HepG2 (cell line): ENCODE measurements at regions not wholly inside any gene's neighbourhood (a gene's known extent, or its start where the extent isn't known, plus 50 kb on each side); places are given as distances from the start of the nearest gene placed in this dataset.

ENCODE experiments used
- ATAC-seq: fragments of 200-7000 bp; cut with Tn5 transposase; 3 replicates; pipeline ENCODE4 v1.9.1; 2020; ENCODE audit warnings: mild to moderate bottlenecking, moderate library complexity
- BruUV-seq: library from RNA; stranded (reverse); fragments of 400-500 nt; replicated peaks from 2 replicates; lab custom pipeline; 2021; lab: Mats Ljungman, UMichigan
- CTCF ChIA-PET: fragments of 300-600 bp; formaldehyde crosslinking; extraction: SDS; loops from one replicate; lab custom pipeline; 2021; ENCODE audit warnings: low total read pairs, inconsistent platforms, low intra/inter-chr PET ratio; lab: Yijun Ruan, JAX
- POLR2A ChIA-PET: fragments of 350-600 bp; sonication (Branson Sonifier 250); formaldehyde crosslinking; loops from one replicate; lab custom pipeline; 2020; ENCODE audit warnings: antibody characterized with exemption, inconsistent platforms; lab: Yijun Ruan, JAX
- DNase-seq: peaks from one replicate; pipeline ENCODE4 v3.0.0-alpha.2; 2015; ENCODE audit warnings: low spot score
- FAIRE-seq: peaks from 3 replicates; lab custom pipeline; 2011; peaks lifted over from hg19 to GRCh38; lab: Jason Lieb, UNC
- H2AFZ ChIP-seq: one replicate; pipeline ENCODE4 v1.6.1; 2011; ENCODE audit warnings: low read length, inconsistent platforms
- H3K27ac ChIP-seq: fragments of 300-600 bp; 3 replicates; pipeline ENCODE4 v1.8.0; 2011; ENCODE audit warnings: mixed run types, mild to moderate bottlenecking, mixed read lengths, low read length, inconsistent platforms; ENCODE audit not compliant: insufficient read depth; ENCODE audit errors: extremely low read length
- H3K27me3 ChIP-seq, 2 experiments: fragments of 200-600 bp in 1 of 2; 2 replicates in 1 of 2; 3 replicates in 1 of 2; pipeline versions ENCODE4 v1.6.0 to v1.8.0; 2011; ENCODE audit warnings: low read length in 2 of 2, mild to moderate bottlenecking in 2 of 2, moderate library complexity in 2 of 2, inconsistent platforms in 1 of 2; ENCODE audit not compliant: insufficient read depth in 2 of 2, control insufficient read depth in 1 of 2
- H3K36me3 ChIP-seq, 2 experiments: fragments of 200-600 bp in 1 of 2; replicated peaks in 1 of 2; 2 replicates in 1 of 2; 3 replicates in 1 of 2; pipeline versions ENCODE4 v1.5.1 to v1.8.0; 2011; ENCODE audit warnings: low read length in 2 of 2, inconsistent platforms in 1 of 2; ENCODE audit not compliant: insufficient read depth in 2 of 2, control insufficient read depth in 1 of 2
- H3K4me1 ChIP-seq: 2 replicates; pipeline ENCODE4 v1.5.1; 2012; ENCODE audit warnings: low read length, inconsistent platforms; ENCODE audit not compliant: insufficient read depth
- H3K4me2 ChIP-seq: 2 replicates; pipeline ENCODE4 v1.6.0; 2011; ENCODE audit warnings: low read depth, low read length, inconsistent platforms
- H3K4me3 ChIP-seq, 3 experiments: fragments of 200-600 bp in 1 of 3; sonication (generic), shearing (Covaris generic) in 1 of 3; replicated peaks in 1 of 3; 2 replicates each; pipeline ENCODE4 v1.5.1; 2011 to 2016; ENCODE audit warnings: low read length in 3 of 3, inconsistent platforms in 2 of 3, low read depth in 2 of 3, mild to moderate bottlenecking in 2 of 3, control low read depth in 1 of 3, mixed read lengths in 1 of 3; ENCODE audit not compliant: insufficient read depth in 1 of 3
- H3K79me2 ChIP-seq: one replicate; pipeline ENCODE4 v1.6.1; 2011; ENCODE audit warnings: low read length, inconsistent platforms; ENCODE audit not compliant: insufficient read depth
- H3K9ac ChIP-seq: 2 replicates; pipeline ENCODE4 v1.6.0; 2011; ENCODE audit warnings: mild to moderate bottlenecking, low read depth, low read length, inconsistent platforms; ENCODE audit not compliant: insufficient read depth
- H3K9me3 ChIP-seq: 2 replicates; pipeline ENCODE4 v1.5.1; 2012; ENCODE audit warnings: mild to moderate bottlenecking, low read length
- H4K20me1 ChIP-seq: 2 replicates; pipeline ENCODE4 v1.6.0; 2011; ENCODE audit warnings: inconsistent platforms, mild to moderate bottlenecking, low read length, moderate library complexity; ENCODE audit not compliant: insufficient read depth
- PHF21A ChIP-seq: sonication (generic); formaldehyde crosslinking; IDR thresholded peaks from 2 replicates; pipeline ENCODE4 v1.5.0; 2020; ENCODE audit warnings: mild to moderate bottlenecking, missing genetic modification reagents
- PHF8 ChIP-seq: sonication (generic); formaldehyde crosslinking; IDR thresholded peaks from 2 replicates; pipeline ENCODE4 v1.5.0; 2020; ENCODE audit warnings: missing genetic modification reagents
- RBFOX2 ChIP-seq: fragments of 200-400 bp; formaldehyde crosslinking; IDR thresholded peaks from 2 replicates; pipeline ENCODE4 v1.6.1; 2017; ENCODE audit warnings: low read depth, mild to moderate bottlenecking, low read length
- TEF ChIP-seq: sonication (generic); formaldehyde crosslinking; IDR thresholded peaks from 2 replicates; pipeline ENCODE4 v1.5.0; 2020; ENCODE audit warnings: missing genetic modification reagents
- ZBTB21 ChIP-seq: sonication (generic); formaldehyde crosslinking; IDR thresholded peaks from 2 replicates; pipeline ENCODE4 v1.4.0; 2020; ENCODE audit warnings: missing genetic modification reagents
- ZBTB40 ChIP-seq, 2 experiments: fragments of 450-650 bp in 1 of 2; sonication (generic) in 1 of 2; formaldehyde crosslinking in 1 of 2; IDR thresholded peaks; 2 replicates each; pipeline versions ENCODE4 v1.6.1 to v1.8.0; 2016 to 2022; ENCODE audit warnings: antibody characterized with exemption in 1 of 2, mild to moderate bottlenecking in 1 of 2, missing genetic modification reagents in 1 of 2
- ZNF558 ChIP-seq: sonication (generic); formaldehyde crosslinking; IDR thresholded peaks from 2 replicates; pipeline ENCODE4 v1.9.0; 2022; ENCODE audit warnings: mild to moderate bottlenecking, missing genetic modification reagents, borderline replicate concordance
- ZNF747 ChIP-seq: sonication (generic); formaldehyde crosslinking; IDR thresholded peaks from 2 replicates; pipeline ENCODE4 v1.8.1; 2023; ENCODE audit warnings: missing genetic modification reagents, mild to moderate bottlenecking, borderline replicate concordance
- WGBS: methylation state at CpG from one replicate; pipeline ENCODE4 v1.1.6; 2017; ENCODE audit warnings: low lambda C conversion rate; 5-methylcytosine and 5-hydroxymethylcytosine counted together
- in situ Hi-C: cut with HindIII; loops from 2 replicates; pipeline ENCODE4 v1.10.0; 2017; ENCODE audit warnings: low pct_unique_long_range_greater_than_20kb; ENCODE audit not compliant: extremely low pct_ligation_motif_present
- intact Hi-C: fragments of 100-400 bp; cut with micrococcal nuclease; formaldehyde crosslinking; loops from one replicate; pipeline ENCODE4 v1.10.0; 2022; ENCODE audit not compliant: unreplicated experiment

- TF ChIP-seq ZBTB40 (IDR thresholded peaks at IDR 0.05) (no peak), ZBTB40 (CRISPR knock-in tag; IDR thresholded peaks at IDR 0.05) (no peak), ZNF747 (no peak)
Measured at GRCh38 chr5:136513430-136513829, 148.1 kb upstream of the TRPC7 start (continued).

GRCh38 chr5:136511046-136511445, 145.7 kb upstream of the TRPC7 start:
- H3K79me2 ChIP-seq, result no peaks in the 10 kb centered on the region
- in situ Hi-C loops (no loop called here), intact Hi-C loops (no loop called here)
- no peaks in the 10 kb centered on the region for H4K20me1 ChIP-seq
- no peak overlapping the region for H3K4me2 ChIP-seq
- no peak overlapping the region for H3K9ac ChIP-seq
- ChIA-PET POLR2A (no interaction called here), CTCF (no interaction called here)
- no peak overlapping the region for H3K4me3 ChIP-seq
- H3K4me1 ChIP-seq, result no peaks in the 10 kb centered on the region
- no peak for FAIRE-seq
- no peaks in the 10 kb centered on the region; a peak in 1 of 5 replicates for H3K27me3 ChIP-seq
- H2AFZ ChIP-seq, result no peak overlapping the region
- 1% methylated on average over 3 of the region's 3 CpGs for WGBS
- BruUV-seq, result no TSS peak
- no peak for ATAC-seq
- TF ChIP-seq ZNF558 (CRISPR knock-in tag), result no peak
- TF ChIP-seq PHF8 (CRISPR knock-in tag), result no peak
- no peak for TF ChIP-seq ZBTB21 (CRISPR knock-in tag)
- TF ChIP-seq TEF (CRISPR knock-in tag), result no peak
- no peak for TF ChIP-seq RBFOX2
- TF ChIP-seq PHF21A (CRISPR knock-in tag), result no peak
- H3K27ac ChIP-seq, result no peak overlapping the region
- DNase-seq, result no peak
- H3K36me3 ChIP-seq, result no peaks in the 10 kb centered on the region
- H3K9me3 ChIP-seq, result no peaks in the 10 kb centered on the region
